ENCODE measurements at regions not wholly inside any gene's neighbourhood (a gene's known extent, or its start where the extent isn't known, plus 50 kb on each side); places are given as distances from the start of the nearest gene placed in this dataset.
"Not testable (repeated sequence)": the region's sequence is repeated elsewhere in the genome, so short reads cannot be mapped to it uniquely, and the experiment has no call there.

DNA sequence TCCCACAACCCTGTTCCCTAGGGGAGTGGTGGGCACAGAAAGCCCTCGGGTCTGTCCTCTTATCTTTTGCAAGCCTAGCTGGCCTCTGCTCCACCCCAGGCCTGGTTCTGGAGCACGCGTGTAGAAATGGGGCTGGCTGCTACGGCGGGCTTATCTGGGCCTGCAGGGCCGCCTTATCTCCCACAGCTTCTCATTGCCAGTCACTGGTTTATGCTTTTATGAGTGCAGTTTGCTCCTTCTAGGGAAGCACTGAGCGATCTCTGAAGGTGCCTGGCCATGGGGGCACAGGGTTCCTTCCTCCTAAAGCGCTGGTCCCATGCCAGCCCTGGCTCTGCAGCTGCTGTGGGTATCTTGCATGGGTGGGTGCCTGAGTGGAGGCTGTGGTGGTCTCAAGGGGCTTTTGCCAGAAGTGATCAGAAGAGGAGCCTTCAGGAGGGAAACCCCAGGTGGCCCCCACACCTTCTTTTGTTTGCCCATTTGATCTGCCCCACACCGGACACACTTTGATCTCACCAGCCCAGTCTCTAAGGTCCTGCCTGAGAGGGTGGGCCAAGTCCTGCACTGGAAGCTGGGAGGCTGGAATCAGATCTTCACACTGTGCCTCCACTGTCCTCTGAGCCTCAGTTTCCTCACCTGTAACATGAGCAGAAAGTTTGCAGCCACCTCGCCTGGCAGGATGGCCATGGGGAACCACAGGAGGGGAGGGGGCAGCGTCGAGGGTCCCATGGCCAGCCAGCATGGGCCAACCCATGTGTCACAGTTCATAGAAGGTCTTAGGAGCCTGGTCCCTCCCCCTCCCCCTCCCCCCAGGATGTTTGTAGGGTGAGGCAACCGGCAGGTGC, 86.6 kb upstream of the FGF3 start:
- DNase-seq, result no peak

DNA sequence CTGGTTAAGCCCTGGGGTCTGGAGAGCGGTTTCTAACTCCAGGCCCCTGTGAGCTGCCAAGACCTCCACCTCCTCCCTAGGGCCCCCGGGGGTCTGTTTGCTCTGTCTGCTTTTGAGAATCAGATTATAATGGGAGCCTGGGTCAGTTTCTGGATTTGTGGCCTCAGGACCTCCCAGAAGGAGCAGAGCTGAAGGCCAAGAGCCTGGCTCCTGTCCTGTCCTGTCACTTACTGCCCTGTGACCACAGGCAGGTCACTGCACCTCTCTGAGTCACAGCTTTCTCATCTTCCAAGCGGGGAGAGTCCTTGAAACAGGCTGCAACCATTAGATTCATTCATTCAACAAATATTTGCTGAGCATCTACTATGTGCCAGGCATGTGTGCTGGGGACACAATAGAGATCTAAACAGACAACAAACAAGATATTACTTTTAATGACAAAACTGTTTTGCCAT, 87.3 kb upstream of the FGF3 start:
- no peak for DNase-seq

DNA sequence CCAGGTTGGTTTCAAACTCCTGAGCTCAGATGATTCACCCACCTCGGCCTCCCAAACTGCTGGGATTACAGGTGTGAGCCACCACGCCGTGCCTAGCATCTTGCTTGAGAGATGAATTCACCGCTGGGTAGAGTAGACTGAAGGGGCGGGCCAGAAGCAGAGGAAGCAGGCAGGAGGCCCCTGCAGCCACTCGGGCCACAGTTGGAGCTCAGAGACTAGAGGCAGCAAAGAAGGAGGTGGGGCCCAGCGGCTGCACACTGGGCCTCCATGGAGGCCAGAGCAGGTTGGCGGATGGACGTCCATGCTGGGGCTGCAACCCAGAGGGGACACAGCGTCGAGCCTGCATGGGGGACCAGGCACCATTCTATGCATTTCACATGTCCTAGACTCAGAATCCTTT, 88.4 kb upstream of the FGF3 start:
- no peak for DNase-seq

DNA sequence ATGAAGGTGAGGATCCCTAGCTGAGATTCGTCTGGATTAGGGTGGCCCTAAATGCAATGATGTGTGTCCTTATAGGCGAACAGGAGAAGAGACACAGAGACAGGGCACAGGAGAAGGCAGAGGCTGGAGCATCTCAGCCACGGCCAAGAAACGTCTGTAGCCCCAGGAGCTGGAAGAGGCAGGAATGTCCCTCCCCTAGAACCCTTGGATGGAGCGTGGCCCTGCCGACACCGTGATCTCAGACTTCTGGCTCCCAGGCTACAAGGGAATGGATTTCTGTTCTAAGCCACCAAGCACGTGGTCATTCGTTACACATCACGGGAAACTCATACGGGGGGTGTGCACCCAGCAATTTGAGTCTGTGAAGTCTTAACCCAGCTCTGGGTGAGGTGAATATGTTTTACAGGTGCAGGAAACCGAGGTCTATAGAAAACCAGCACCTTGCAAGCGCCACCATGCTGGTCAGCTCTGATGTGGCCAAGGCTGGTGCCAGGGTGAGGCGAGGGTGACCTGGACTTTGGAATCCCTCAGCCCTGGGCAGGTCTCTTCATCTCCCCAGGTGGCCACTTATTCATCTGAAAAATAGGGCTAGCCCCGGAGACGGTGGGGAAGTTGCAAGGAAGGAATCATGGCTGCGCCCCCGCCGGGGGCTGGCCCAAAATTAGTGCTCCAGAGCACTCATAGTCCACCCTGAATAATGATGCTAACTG, 89.5 kb upstream of the FGF3 start:
- no peak for DNase-seq

DNA sequence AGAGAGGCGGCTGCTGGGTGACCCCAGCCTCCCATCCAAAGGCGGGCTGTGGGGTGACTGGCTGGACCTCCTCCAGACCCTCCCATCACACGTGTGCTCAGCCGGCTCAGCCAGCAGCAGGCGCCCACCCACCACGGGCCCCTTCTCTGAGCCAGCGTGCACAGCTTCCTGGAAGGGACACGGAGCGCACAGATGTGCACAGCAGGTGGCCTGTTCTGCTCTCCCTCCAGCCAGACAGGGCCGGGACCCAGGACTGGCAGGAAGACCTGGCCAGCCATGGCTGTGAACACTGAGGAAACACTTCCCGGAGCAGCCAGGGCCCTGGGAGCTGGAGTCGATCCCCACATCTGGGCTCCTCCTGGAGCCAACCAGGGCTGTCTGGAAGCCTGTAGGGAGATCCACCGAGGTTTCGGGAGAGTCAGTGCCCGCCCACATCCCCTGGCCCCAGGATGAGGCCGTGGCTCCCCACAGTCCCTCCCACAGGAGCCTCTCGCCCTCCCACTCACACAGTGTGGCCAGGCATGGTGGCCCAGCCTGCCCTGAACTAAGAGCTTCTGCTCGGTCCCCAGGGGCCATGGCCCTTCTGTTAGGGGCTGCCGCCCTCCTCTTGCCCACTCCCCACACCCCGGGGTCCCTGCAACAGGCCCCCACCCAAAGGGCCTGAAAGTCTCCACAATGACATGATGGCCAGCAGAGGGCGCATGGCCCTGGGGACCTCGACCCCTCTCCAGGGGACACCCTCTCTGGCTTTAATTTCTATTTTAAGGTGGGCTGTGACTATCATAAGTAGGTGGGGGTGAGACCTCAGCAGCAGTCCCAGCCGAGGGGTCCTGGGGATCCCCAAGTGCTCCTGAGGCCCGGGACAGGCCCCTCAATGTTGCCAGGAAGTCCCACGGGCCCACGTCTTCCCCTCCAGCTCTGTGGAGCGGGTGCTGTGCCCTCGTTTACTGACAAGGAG, 90.6 kb upstream of the FGF3 start:
- peak; percentile 32 for DNase-seq

DNA sequence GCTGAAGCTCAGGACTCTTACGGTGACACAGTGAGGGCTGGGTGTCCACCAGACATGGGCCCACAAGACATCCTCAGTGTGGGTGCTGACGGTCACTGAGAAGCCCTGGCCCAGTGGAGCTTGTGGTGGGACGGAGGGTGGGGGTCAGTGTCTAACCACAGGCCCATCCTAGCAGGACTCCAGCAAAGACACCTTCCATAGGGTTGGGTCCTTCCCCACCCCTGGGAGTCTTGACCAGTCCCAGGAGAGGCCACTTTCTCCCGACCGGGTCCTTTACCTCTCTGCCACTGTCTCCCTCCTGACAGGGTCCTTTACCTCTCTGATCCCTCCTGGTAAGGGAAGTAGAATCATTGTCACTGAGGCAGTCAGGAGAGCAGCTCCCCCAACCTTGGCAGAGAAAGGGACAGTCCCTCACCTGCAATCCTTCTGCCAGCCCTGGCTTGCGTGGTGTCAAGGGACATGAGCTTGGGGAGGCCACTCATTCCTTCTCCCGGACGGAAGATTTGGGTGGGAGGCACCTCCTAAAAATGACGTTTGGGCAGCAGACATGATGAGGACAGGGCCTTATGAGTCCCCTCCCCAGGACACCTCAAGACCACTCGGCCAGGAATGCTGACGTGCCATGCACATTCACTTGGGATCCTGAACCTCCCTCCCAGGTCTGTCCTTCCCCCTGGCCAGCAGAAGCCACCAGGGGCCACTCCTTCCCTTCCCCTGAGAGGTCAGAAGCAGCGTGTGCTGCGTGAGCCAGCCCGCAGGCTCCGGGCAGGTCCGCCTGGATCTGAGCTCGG, 91.5 kb upstream of the FGF3 start:
- no peak for DNase-seq

DNA sequence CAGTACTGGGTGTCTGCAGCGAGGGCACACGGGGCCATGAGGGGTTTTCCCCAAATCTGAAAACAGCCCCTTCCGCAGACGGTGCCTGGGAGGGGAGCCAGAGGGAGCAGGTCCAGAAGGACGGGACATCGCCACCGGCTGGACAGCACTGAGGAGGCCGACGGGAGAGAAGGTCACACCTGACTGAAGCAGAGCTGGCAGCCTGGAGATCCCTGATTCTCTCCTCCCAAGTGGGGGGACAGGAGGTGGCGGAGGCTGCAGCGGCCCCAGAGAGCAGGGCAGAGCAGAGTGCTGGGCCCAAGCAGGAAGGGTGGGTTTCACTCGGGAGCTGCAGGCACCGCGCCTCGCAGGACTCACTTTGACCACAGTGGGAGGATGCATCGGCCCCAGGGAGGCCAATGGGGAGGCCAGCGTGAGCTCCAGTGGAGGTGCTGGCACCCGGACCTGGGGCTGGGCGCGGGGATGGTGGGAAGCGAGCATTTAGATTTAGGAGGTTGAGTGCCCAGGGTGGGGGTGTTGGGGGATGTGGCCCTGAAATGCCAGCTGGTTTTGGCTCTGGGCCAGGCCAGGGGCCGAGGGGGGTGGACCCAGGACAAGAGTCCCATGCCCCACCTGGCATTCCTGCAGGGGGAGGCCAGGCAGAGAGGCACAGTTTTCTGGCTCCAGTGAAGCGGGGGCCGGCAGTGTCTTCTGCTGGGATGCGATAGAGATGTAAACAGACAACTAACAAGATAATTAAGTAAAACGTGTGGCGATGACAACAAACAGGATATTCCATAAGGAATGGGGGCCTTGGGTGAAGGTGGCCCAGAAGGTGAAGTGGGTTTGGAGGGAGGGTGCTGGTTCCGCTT, 92.3 kb upstream of the FGF3 start:
- DNase-seq, result no peak

DNA sequence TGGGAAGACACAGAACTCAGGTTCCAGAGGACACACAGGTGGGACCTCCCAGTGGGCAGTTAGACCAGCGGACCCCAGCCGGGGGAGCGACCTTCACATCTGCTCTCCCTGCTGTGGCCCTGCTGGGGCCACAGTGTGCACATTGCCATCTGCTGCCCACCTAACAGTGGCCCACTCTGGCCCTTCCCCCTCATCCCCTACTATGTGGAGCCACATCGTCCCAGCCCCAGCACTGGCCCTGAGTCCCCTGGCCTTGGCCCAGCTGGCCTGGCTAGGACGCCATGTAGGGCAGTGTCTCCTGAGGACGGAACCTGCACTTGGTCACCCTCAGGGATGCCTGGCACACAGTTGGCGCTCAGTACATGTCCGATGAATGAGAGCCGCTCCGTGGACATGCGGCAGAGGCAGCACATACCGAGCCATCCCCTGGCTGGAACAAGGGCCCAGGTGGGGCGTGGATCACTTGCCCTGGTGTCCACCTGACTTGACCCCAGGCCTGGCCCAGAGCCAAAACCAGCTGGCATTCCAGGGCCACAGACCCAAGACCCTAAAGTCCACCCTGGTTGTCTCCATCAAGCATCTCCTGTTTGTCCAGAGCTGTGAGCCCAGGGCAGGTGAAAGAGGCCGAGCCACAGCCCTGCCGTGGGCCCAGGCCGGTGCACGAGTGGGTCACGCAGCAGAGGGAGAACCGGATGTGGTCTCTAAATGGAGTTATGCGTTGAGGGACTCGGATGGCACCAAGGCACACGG, 93.1 kb upstream of the FGF3 start:
- DNase-seq, result no peak

DNA sequence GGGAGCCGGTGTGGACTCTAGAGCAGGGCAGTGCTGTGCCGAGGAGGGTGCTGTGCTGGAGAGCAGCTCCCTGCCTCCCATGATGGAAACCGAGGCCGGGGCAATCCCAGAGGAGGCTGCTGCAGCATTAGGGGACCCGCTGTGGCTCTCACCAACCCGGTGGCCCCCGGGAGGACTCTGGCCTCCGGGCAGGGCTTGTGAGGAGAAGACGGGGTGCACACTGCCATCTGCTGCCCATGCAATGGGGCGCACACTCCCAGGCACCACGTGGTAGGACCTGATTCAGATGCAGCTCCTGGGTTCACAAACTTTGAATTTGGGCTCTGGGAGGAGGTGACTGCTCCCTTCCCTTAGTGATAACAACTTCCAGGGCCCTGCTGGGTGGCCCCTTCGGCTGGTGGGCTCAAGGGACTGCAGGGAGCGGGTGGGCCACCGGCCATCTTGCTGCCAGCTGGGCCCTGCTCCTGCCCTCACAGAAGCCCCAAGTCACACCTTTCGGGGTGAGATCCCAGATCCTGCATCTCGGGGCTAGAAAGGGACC, 93.8 kb upstream of the FGF3 start:
- DNase-seq, result peak; percentile 42

DNA sequence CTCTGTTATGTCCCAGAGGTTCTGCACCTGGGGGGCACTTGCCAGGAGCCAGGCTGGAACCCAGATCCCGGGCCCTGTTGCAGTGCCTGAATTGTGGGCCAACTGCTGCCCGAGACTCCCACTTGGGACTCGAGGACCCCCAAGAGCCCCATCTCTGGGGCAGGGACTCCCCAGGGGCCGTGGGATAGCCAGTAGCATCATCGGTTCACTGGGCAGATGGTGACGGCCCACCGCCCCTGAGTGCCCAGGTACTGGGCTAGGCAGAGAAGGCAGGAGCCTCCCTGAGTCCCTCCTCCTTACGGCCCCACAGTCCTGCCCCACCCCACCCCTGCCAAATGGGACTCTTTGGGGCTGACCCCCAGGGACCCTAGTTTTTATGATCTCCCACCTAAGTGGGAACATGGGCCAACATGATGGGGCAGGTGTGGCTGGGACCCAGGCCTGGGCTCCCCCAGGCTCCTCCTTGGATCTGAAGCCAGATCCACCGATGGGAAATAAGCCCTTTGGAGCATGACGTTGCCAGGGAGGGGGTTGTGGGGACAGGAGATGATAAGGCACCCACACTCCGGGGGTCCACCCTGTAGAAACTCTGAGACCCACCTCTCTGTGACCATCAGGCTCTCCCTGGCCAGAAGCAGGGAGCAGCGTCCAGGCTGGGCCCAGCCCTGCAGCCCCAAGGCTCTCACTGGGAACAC, 94.5 kb upstream of the FGF3 start:
- DNase-seq, result no peak

DNA sequence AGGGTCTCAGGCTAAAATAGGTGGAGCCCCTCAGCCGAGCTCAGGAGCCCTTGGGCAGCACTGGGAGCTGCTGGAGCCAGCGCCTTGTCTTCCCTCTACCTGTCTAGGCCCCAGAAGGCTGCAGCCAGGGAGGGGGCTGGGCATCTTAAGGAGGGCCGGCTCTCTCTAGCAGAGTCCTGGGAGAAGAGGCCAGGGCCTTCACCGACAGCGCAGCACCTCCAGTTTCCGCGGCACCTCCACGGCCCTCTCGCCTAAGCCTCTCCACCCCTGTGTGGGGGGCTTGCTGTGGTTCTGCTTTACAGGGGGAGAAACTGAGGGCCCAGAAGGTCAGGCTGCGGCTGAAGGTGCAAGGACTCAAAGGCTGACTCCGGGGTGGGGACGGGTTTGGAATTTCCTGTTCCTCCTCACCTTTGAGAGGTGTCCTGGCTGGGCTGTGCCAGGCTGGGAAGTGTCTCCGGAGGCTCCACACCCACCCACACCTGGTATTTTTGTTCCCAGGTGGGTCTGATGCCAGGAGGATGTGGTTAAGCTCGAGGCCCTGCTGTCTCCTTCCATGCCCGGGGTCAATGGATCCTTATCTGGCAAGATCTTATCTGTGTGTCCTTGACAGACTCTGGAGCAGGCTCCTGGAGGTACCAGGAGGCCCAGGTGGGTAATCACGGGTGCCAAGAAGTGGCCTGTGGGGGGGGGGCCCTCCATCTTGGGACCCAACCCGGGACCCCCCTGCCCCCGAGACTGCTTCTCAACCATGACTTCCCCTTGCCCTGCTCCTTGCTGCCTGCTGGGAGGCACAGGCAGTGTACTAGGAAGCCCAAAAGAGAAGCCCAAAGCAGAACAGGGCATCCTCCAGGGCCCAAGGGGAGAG, 95.3 kb upstream of the FGF3 start:
- DNase-seq, result no peak

DNA sequence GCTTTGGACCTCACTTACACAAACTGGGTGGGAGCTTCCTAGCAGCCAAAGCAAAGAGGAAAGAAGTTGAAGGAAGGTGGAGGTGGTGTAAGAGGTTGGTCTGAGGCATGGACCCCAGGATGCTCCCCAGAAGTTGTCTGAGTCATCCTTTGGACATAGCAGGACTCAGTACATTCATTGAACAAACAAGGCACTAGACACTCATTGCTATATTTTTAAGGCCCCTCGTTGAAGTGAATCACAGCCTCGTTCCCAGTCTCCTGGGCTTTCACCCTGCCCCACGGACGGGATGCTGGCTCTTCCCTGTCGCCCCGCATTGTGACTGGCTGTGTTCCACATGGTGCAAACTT, 95.9 kb upstream of the FGF3 start:
- no peak for DNase-seq

DNA sequence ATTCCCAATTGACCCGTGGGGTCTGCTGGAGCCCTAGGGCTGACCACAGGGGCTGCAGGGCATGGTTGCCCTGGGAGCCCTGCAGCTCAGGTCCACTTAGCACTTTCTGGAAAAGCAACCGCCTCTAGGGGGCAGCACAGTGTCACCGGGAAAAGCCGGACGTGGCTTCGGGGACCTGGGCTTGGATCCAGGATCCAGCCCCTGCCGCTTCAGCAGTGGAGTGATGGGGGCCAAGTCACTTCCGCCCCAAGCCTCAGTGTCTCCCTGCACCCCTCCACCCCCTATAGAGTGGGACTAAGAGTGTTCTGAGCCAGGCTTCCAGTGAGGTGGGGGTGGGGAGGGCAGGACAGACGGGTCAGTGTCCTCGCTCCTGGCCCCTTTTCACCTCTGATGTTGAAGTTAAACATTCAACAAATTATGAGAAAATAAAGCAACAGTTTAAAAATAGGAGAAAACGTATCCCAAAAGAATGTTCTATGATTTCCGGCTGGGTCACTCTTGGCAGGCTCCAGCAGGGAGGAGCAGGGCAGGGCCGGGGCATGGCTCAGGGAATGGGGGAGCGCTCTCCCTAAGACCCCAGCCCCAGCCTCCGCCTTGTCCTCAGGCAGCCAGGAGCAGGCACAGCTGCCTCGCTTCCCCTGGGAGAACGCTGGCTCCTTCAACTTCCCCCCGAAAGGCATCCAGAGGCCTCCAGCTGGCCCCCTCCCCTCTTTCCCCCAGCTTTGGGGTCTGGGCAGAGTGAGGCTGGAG, 96.5 kb upstream of the FGF3 start:
- DNase-seq, result peak; percentile 81

DNA sequence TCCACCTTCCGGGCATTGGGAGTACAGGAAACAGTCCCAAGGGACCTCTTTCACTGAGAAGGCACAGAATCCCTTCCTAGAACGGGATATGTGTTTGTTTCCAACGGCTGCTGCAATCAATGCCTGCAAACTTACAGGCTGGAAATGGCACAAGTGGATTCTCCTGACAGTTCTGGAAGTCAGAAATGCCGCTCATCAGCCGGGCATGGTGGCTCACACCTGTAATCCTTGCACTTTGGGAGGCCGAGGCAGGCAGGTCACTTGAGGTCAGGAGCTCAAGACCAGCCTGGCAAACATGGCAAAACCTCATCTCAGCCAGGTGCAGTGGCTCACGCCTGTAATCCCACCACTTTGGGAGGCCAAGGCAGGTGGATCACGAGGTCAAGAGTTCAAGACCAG, 97.0 kb upstream of the FGF3 start:
- not testable (repeated sequence) for DNase-seq

DNA sequence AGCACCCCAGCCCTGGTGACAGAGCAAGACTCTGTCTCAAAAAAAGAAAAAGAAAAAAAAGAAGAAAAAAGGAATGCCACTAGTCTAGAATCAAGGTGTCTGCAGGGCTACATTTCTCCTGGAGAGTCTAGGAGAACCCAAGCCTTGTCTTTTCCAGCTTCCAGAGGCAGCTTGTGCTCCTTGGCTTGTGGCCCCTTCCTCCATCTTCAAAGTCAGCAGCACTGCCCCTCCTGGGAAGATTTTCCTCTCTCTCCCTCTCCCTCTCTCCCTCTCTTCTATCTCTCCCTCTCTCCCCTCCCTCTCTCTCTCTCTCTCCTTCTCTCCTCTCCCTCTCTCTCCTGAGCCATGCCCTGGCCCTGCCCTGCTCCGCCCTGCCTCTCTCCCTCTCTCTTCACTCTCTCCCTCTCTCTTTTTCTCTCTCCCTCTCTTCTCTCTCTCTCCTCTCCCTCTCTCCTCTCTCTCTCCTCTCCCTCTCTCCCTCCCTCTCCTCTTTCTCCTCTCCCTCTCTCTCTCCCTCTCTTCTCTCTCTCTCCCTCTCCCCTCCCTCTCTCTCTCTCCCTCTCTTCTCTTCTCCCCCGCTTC, 97.7 kb upstream of the FGF3 start:
- DNase-seq, result no peak

DNA sequence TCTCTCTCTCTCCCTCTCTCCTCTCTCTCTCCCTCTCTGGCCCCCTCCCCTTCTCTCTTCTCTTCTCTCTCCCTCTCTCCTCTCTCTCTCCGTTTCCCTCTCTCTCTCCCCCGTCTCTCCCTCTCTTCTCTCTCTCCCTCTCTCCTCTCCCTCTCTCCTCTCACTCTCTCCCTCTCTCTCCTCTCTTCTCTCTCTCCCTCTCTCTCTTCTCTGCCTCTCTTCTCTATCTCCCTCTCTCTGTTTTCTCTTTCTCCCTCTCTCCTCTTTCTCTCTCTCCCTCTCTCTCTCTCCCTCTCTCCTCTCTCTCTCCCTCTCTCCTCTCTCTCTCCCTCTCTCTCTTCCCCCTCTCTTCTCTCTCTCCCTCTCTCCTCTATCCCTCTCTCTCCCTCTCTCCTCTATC, 98.3 kb upstream of the FGF3 start:
- no peak for DNase-seq

DNA sequence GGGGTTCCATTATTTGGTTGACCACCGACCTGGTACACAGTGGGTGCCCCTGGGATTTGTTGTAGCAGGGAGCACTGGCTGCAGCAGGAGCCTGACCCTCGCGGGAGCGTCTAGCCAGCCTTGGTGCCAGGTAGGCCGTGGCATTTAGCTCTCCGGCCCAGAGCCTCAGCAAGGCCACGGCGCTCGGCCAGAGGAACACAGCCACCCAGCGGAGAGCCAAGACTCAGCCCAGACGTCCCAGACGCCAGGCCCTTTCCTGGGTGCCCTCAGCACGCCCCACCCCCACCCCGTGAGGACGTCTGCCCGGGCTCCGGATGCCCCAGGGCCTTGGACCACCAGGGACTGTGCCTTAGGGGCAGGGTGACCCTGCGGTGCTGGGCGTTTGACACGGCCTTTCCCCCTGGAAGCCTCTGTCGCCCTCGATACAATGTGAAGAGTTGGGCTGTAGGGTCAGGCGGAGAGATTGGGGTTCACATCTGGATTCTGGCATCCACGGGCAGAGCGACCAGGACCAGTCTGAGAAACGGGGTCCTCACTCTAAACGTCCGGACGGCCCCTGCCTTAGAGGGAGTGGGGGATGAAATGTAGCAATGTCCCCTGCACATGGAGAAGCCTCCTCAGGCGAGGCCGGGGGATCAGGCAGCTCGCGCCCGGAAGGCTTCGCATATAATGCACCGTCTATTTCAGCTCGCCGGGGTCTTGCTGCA, 99.2 kb upstream of the FGF3 start:
- DNase-seq, result no peak

Data from dermis blood vessel endothelial cell (primary cell).